ENCODE measurements at regions not wholly inside any gene's neighbourhood (a gene's known extent, or its start where the extent isn't known, plus 50 kb on each side); places are given as distances from the start of the nearest gene placed in this dataset.

GRCh38 chr12:61356485-61356884 is 903.7 kb upstream of the USP15 start:
- no peak for DNase-seq

- no peak for DNase-seq
Measured at GRCh38 chr12:61357496-61357895, 902.7 kb upstream of the USP15 start.

- DNase-seq, result no peak
Measured at GRCh38 chr12:61362037-61362436, 898.2 kb upstream of the USP15 start.

GRCh38 chr12:61365001-61365400 is 895.2 kb upstream of the USP15 start:
- no peak for DNase-seq

GRCh38 chr12:61367281-61367785 is 892.9 kb upstream of the USP15 start:
- DNase-seq, result no peak

GRCh38 chr12:61369241-61369910 is 890.8 kb upstream of the USP15 start:
- no peak for DNase-seq

- no peak for DNase-seq
Measured at GRCh38 chr12:61384511-61384910, 875.7 kb upstream of the USP15 start.

- DNase-seq, result no peak
Measured at GRCh38 chr12:61385771-61386170, 874.4 kb upstream of the USP15 start.

GRCh38 chr12:61397668-61398067 is 862.5 kb upstream of the USP15 start:
- no peak for DNase-seq

- DNase-seq, result no peak
Measured at GRCh38 chr12:61412201-61412600, 848.0 kb upstream of the USP15 start.

GRCh38 chr12:61414470-61414869 is 845.7 kb upstream of the USP15 start:
- DNase-seq, result no peak

GRCh38 chr12:61422786-61423185 is 837.4 kb upstream of the USP15 start:
- DNase-seq, result no peak

- DNase-seq, result no peak
Measured at GRCh38 chr12:61452076-61452475, 808.1 kb upstream of the USP15 start.

GRCh38 chr12:61487728-61488127 is 772.5 kb upstream of the USP15 start:
- DNase-seq, result no peak

- DNase-seq, result no peak
Measured at GRCh38 chr12:61490526-61491498, 769.4 kb upstream of the USP15 start.

GRCh38 chr12:61502179-61502578 is 758.0 kb upstream of the USP15 start:
- DNase-seq, result no peak

GRCh38 chr12:61504396-61505080 is 755.7 kb upstream of the USP15 start:
- DNase-seq, result no peak

- no peak for DNase-seq
Measured at GRCh38 chr12:61513499-61513898, 746.7 kb upstream of the USP15 start.

GRCh38 chr12:61514016-61514415 is 746.2 kb upstream of the USP15 start:
- no peak for DNase-seq

- DNase-seq, result no peak
Measured at GRCh38 chr12:61521258-61521657, 738.9 kb upstream of the USP15 start.

- DNase-seq, result no peak
Measured at GRCh38 chr12:61523276-61523992, 736.8 kb upstream of the USP15 start.

- DNase-seq, result no peak
Measured at GRCh38 chr12:61524851-61525250, 735.4 kb upstream of the USP15 start.

- DNase-seq, result no peak
Measured at GRCh38 chr12:61525331-61525730, 734.9 kb upstream of the USP15 start.
